ENCODE measurements at regions not wholly inside any gene's neighbourhood (a gene's known extent, or its start where the extent isn't known, plus 50 kb on each side); places are given as distances from the start of the nearest gene placed in this dataset.

GRCh38 chr10:78527296-78527695 lies 493.6 kb downstream of the RPS24 start:
- no peaks in the 10 kb centered on the region for H3K9me3 ChIP-seq
- no peak overlapping the region for H3K27ac ChIP-seq
- no peak overlapping the region for H3K4me3 ChIP-seq
- H3K36me3 ChIP-seq, result no peaks in the 10 kb centered on the region
- TF ChIP-seq, protein P1, sequence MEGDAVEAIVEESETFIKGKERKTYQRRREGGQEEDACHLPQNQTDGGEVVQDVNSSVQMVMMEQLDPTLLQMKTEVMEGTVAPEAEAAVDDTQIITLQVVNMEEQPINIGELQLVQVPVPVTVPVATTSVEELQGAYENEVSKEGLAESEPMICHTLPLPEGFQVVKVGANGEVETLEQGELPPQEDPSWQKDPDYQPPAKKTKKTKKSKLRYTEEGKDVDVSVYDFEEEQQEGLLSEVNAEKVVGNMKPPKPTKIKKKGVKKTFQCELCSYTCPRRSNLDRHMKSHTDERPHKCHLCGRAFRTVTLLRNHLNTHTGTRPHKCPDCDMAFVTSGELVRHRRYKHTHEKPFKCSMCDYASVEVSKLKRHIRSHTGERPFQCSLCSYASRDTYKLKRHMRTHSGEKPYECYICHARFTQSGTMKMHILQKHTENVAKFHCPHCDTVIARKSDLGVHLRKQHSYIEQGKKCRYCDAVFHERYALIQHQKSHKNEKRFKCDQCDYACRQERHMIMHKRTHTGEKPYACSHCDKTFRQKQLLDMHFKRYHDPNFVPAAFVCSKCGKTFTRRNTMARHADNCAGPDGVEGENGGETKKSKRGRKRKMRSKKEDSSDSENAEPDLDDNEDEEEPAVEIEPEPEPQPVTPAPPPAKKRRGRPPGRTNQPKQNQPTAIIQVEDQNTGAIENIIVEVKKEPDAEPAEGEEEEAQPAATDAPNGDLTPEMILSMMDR (IDR thresholded peaks at IDR 0.05), result no peak
- DNase-seq (ENCODE audit: low spot score), result no peak
- H3K4me1 ChIP-seq (ENCODE audit: control insufficient read depth in 1 of 2, low read depth in 2 of 2), result no peaks in the 10 kb centered on the region
- no peaks in the 10 kb centered on the region for H3K27me3 ChIP-seq (replicated peaks; ENCODE audit: insufficient read depth)
- no peak for ATAC-seq (ENCODE audit: insufficient number of reproducible peaks, low FRiP score, low read depth)

DNA sequence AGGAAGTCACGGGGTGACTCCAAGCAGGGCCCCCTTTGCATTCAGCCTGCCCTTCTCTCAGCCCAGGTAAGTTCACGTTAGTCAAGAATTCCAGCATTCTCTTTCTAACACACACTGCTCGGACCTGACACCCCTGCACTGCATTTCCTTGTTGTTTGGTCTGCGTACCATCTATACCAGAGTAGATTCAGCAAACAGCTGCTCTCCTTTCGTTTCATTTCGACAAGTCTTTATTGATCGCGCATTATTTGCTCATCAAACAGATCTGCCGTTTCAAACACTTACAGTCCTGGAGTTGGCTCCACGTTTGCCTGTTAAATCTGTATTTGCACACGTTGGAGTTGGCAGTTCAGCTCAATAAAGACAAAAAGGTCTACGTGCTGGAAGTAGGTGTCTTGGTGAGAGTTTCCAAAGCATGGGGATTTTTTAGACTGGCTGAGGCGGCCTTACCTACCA lies 495.1 kb downstream of the RPS24 start:
- Histone ChIP-seq H3K27ac (no peak overlapping the region), H3K4me3 (no peak overlapping the region), H3K9me3 (no peaks in the 10 kb centered on the region), H3K27me3 (replicated peaks; ENCODE audit: insufficient read depth) (no peaks in the 10 kb centered on the region), H3K36me3 (no peaks in the 10 kb centered on the region), H3K4me1 (ENCODE audit: control insufficient read depth in 1 of 2, low read depth in 2 of 2) (no peaks in the 10 kb centered on the region)
- ATAC-seq (ENCODE audit: insufficient number of reproducible peaks, low FRiP score, low read depth), result no peak
- TF ChIP-seq, protein P1 (IDR thresholded peaks at IDR 0.05), result no peak
- no peak for DNase-seq (ENCODE audit: low spot score)

GRCh38 chr10:78529262-78529661 lies 495.6 kb downstream of the RPS24 start:
- no peaks in the 10 kb centered on the region for H3K27me3 ChIP-seq (replicated peaks; ENCODE audit: insufficient read depth)
- H3K4me3 ChIP-seq, result no peak overlapping the region
- ATAC-seq (ENCODE audit: insufficient number of reproducible peaks, low FRiP score, low read depth) (no peak), DNase-seq (ENCODE audit: low spot score) (no peak)
- H3K4me1 ChIP-seq (ENCODE audit: control insufficient read depth in 1 of 2, low read depth in 2 of 2), result no peaks in the 10 kb centered on the region
- H3K27ac ChIP-seq, result no peak overlapping the region
- TF ChIP-seq, protein P1 (IDR thresholded peaks at IDR 0.05), result no peak
- no peaks in the 10 kb centered on the region for H3K9me3 ChIP-seq
- H3K36me3 ChIP-seq, result no peaks in the 10 kb centered on the region

GRCh38 chr10:78531088-78531487 lies 497.4 kb downstream of the RPS24 start:
- ATAC-seq (ENCODE audit: insufficient number of reproducible peaks, low FRiP score, low read depth), result no peak

GRCh38 chr10:78532480-78533042 lies 498.9 kb downstream of the RPS24 start:
- ATAC-seq (ENCODE audit: insufficient number of reproducible peaks, low FRiP score, low read depth), result no peak
- H3K4me1 ChIP-seq (ENCODE audit: control insufficient read depth in 1 of 2, low read depth in 2 of 2), result no peaks in the 10 kb centered on the region
- no peak overlapping the region for H3K4me3 ChIP-seq
- DNase-seq (ENCODE audit: low spot score), result no peak
- no peaks in the 10 kb centered on the region for H3K36me3 ChIP-seq
- H3K9me3 ChIP-seq, result no peaks in the 10 kb centered on the region
- TF ChIP-seq, protein P1 (IDR thresholded peaks at IDR 0.05), result no peak
- H3K27ac ChIP-seq, result no peak overlapping the region
- H3K27me3 ChIP-seq (replicated peaks; ENCODE audit: insufficient read depth), result no peaks in the 10 kb centered on the region

More at GRCh38 chr10:78531088-78531487, 497.4 kb downstream of the RPS24 start:
- Histone ChIP-seq H3K4me3 (no peak overlapping the region), H3K27me3 (replicated peaks; ENCODE audit: insufficient read depth) (no peaks in the 10 kb centered on the region), H3K36me3 (no peaks in the 10 kb centered on the region), H3K9me3 (no peaks in the 10 kb centered on the region), H3K4me1 (ENCODE audit: control insufficient read depth in 1 of 2, low read depth in 2 of 2) (no peaks in the 10 kb centered on the region), H3K27ac (no peak overlapping the region)
- TF ChIP-seq, protein P1 (IDR thresholded peaks at IDR 0.05), result no peak
- DNase-seq (ENCODE audit: low spot score), result no peak

Data from thoracic aorta (tissue), 2 donors.